ENCODE measurements at regions not wholly inside any gene's neighbourhood (a gene's known extent, or its start where the extent isn't known, plus 50 kb on each side); places are given as distances from the start of the nearest gene placed in this dataset.

DNA sequence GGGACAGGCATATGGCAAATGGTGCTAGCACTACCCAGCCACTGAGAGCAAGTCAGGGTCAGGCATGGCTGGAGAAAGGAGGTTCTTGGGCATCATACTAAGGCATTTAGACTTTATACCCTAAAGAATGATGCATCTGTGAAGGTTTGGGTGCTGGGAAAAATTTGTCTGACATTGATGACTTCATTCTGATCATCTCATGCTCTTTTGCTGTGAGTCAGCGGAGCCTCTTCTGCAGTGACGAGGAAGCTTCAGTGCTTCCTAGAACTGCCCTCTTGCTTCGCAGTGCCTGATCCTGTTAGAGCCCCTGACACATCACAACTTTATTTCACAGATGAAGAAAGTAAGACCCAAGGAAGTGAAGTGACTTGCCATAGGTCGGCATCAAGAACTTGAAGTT lies 266.6 kb upstream of the GAS1 start:
- no peak overlapping the region for H3K9ac ChIP-seq (ENCODE audit: control insufficient read depth, extremely low read depth, insufficient read depth, low read length)
- H3K27ac ChIP-seq (ENCODE audit: control insufficient read depth, insufficient read depth, low read length) = no peak overlapping the region
- FAIRE-seq (peak; percentile 63), DNase-seq (ENCODE audit: low read depth, low spot score) (no peak)
- no peak overlapping the region for H3K4me3 ChIP-seq (ENCODE audit: control insufficient read depth in 2 of 3, extremely low read depth in 1 of 3, insufficient read depth in 2 of 3, low read depth in 1 of 3, low read length in 3 of 3)
- peaks cover 22% of the 10 kb centered on the region for H3K4me1 ChIP-seq (ENCODE audit: control insufficient read depth, extremely low read depth, insufficient read depth, low read length)
- no peaks in the 10 kb centered on the region for H3K79me2 ChIP-seq (ENCODE audit: control insufficient read depth, insufficient read depth, low read length)
- no peaks in the 10 kb centered on the region for H3K9me3 ChIP-seq (ENCODE audit: control insufficient read depth, low read depth, low read length)
- no peaks in the 10 kb centered on the region for H3K9me1 ChIP-seq (ENCODE audit: control insufficient read depth, extremely low read depth, insufficient read depth, low read length)
- no peaks in the 10 kb centered on the region for H4K20me1 ChIP-seq (ENCODE audit: control insufficient read depth, extremely low read depth, insufficient read depth, low read length)
- dilution Hi-C loops (cut with MboI; ENCODE audit: extremely low pct_ligation_motif_present, low sequenced_read_pairs) = no loop called here
- H3K4me2 ChIP-seq (ENCODE audit: control insufficient read depth, extremely low read depth, insufficient read depth, low read depth, low read length) = no peak overlapping the region
- H2AFZ ChIP-seq (ENCODE audit: control insufficient read depth, low read length) = peak overlapping the region; percentile 41
- no peak for TF ChIP-seq CTCF (optimal IDR thresholded peaks at IDR 0.05 in 1 of 3, IDR thresholded peaks at IDR 0.05 in 1 of 3, conservative IDR thresholded peaks at IDR 0.05 in 1 of 3; ENCODE audit: extremely low read depth in 1 of 3, insufficient read depth in 2 of 3, low read length in 3 of 3)
- TF ChIP-seq EZH2 (IDR thresholded peaks at IDR 0.05; ENCODE audit: low read length) = no peak
- no peaks in the 10 kb centered on the region for H3K27me3 ChIP-seq (ENCODE audit: control insufficient read depth, extremely low read depth, insufficient read depth, low read length)
- no peaks in the 10 kb centered on the region for H3K36me3 ChIP-seq (ENCODE audit: control insufficient read depth in 2 of 2, extremely low read depth in 1 of 2, insufficient read depth in 2 of 2, low read length in 2 of 2)

DNA sequence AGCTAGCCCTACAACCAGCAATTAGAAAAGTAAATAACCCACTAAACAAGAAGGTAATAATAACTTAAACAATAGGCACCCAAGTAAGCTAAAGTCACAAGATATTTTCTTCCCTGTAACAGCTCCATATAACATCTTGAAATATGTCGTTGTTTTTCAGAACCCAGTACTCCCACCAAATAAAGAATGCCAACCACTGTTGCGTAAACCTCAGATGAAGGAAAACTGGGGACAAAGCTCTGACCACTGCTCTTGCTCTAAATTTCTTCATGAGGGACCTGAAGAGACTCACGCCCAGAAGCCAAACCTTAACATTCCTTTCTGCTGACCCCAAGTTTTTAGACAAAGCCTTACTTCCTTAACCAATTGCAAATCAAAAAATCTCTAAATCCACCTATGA lies 267.7 kb upstream of the GAS1 start:
- H3K36me3 ChIP-seq (ENCODE audit: control insufficient read depth in 2 of 2, extremely low read depth in 1 of 2, insufficient read depth in 2 of 2, low read length in 2 of 2) = no peaks in the 10 kb centered on the region
- H3K4me3 ChIP-seq (ENCODE audit: control insufficient read depth in 2 of 3, extremely low read depth in 1 of 3, insufficient read depth in 2 of 3, low read depth in 1 of 3, low read length in 3 of 3) = no peak overlapping the region
- TF ChIP-seq CTCF (optimal IDR thresholded peaks at IDR 0.05 in 1 of 3, IDR thresholded peaks at IDR 0.05 in 1 of 3, conservative IDR thresholded peaks at IDR 0.05 in 1 of 3; ENCODE audit: extremely low read depth in 1 of 3, insufficient read depth in 2 of 3, low read length in 3 of 3) (no peak), EZH2 (IDR thresholded peaks at IDR 0.05; ENCODE audit: low read length) (no peak)
- H2AFZ ChIP-seq (ENCODE audit: control insufficient read depth, low read length) = no peak overlapping the region
- no peak overlapping the region for H3K9ac ChIP-seq (ENCODE audit: control insufficient read depth, extremely low read depth, insufficient read depth, low read length)
- no peak overlapping the region for H3K27ac ChIP-seq (ENCODE audit: control insufficient read depth, insufficient read depth, low read length)
- no peak overlapping the region for H3K4me2 ChIP-seq (ENCODE audit: control insufficient read depth, extremely low read depth, insufficient read depth, low read depth, low read length)
- H3K9me3 ChIP-seq (ENCODE audit: control insufficient read depth, low read depth, low read length) = no peaks in the 10 kb centered on the region
- dilution Hi-C loops (cut with MboI; ENCODE audit: extremely low pct_ligation_motif_present, low sequenced_read_pairs) = no loop called here
- no peaks in the 10 kb centered on the region for H3K9me1 ChIP-seq (ENCODE audit: control insufficient read depth, extremely low read depth, insufficient read depth, low read length)
- H3K4me1 ChIP-seq (ENCODE audit: control insufficient read depth, extremely low read depth, insufficient read depth, low read length) = peaks cover 22% of the 10 kb centered on the region
- no peaks in the 10 kb centered on the region for H3K27me3 ChIP-seq (ENCODE audit: control insufficient read depth, extremely low read depth, insufficient read depth, low read length)
- no peaks in the 10 kb centered on the region for H4K20me1 ChIP-seq (ENCODE audit: control insufficient read depth, extremely low read depth, insufficient read depth, low read length)
- DNase-seq (ENCODE audit: low read depth, low spot score) (no peak), FAIRE-seq (no peak)
- no peaks in the 10 kb centered on the region for H3K79me2 ChIP-seq (ENCODE audit: control insufficient read depth, insufficient read depth, low read length)
